Skin of body (tissue), 1 donor: ENCODE measurements at regions not wholly inside any gene's neighbourhood (a gene's known extent, or its start where the extent isn't known, plus 50 kb on each side); places are given as distances from the start of the nearest gene placed in this dataset.
"Not testable (repeated sequence)": the region's sequence is repeated elsewhere in the genome, so short reads cannot be mapped to it uniquely, and the experiment has no call there.

Experiments
- DNase-seq: peaks from one replicate; lab custom pipeline; 2025; lab: John Stamatoyannopoulos, UW

- DNase-seq: not testable (repeated sequence)
These were observed 178.8 kb upstream of the NR2F2 start for GRCh38 chr15:96151749-96152148.

GRCh38 chr15:96153929-96154328 is 176.6 kb upstream of the NR2F2 start:
- DNase-seq: no peak

GRCh38 chr15:96158938-96159337 is 171.6 kb upstream of the NR2F2 start:
- peak; percentile 95 for DNase-seq

- peak; percentile 90 for DNase-seq
These were observed 170.2 kb upstream of the NR2F2 start for GRCh38 chr15:96160269-96160668.

- no peak for DNase-seq
These were observed 169.7 kb upstream of the NR2F2 start for GRCh38 chr15:96160800-96161199.

- no peak for DNase-seq
These were observed 168.2 kb upstream of the NR2F2 start for GRCh38 chr15:96162322-96162721.

GRCh38 chr15:96165081-96165480 is 165.4 kb upstream of the NR2F2 start:
- no peak for DNase-seq

- no peak for DNase-seq
These were observed 164.7 kb upstream of the NR2F2 start for GRCh38 chr15:96165775-96166174.

- peak; percentile 36 for DNase-seq
These were observed 164.0 kb upstream of the NR2F2 start for GRCh38 chr15:96166223-96167200.

- not testable (repeated sequence) for DNase-seq
These were observed 159.9 kb upstream of the NR2F2 start for GRCh38 chr15:96170616-96170978.

- DNase-seq: no peak
These were observed 159.3 kb upstream of the NR2F2 start for GRCh38 chr15:96170979-96171739.

- DNase-seq: no peak
These were observed 158.6 kb upstream of the NR2F2 start for GRCh38 chr15:96171853-96172296.

- DNase-seq: no peak
These were observed 158.1 kb upstream of the NR2F2 start for GRCh38 chr15:96172417-96172816.

GRCh38 chr15:96176831-96177230 is 153.7 kb upstream of the NR2F2 start:
- DNase-seq: no peak

GRCh38 chr15:96177279-96177678 is 153.2 kb upstream of the NR2F2 start:
- no peak for DNase-seq

GRCh38 chr15:96180087-96180748 is 150.3 kb upstream of the NR2F2 start:
- DNase-seq: no peak

GRCh38 chr15:96181217-96181616 is 149.3 kb upstream of the NR2F2 start:
- DNase-seq: no peak

- peak; percentile 97 for DNase-seq
These were observed 148.6 kb upstream of the NR2F2 start for GRCh38 chr15:96181873-96182301.

- DNase-seq: no peak
These were observed 147.6 kb upstream of the NR2F2 start for GRCh38 chr15:96182736-96183513.

GRCh38 chr15:96183514-96183850 is 147.0 kb upstream of the NR2F2 start:
- peak; percentile 21 for DNase-seq

GRCh38 chr15:96183867-96184266 is 146.6 kb upstream of the NR2F2 start:
- DNase-seq: no peak
